Lung (tissue), 11 donors: ENCODE measurements at regions not wholly inside any gene's neighbourhood (a gene's known extent, or its start where the extent isn't known, plus 50 kb on each side); places are given as distances from the start of the nearest gene placed in this dataset.

ENCODE experiments used
- ATAC-seq: fragments of 200-7000 bp; cut with Tn5 transposase; one replicate; pipeline ENCODE4 v1.9.1; 2020; ENCODE audit warnings: moderate number of reproducible peaks; ENCODE audit not compliant: insufficient read depth, low FRiP score
- DNase-seq, 3 donors: peaks; one replicate each; pipeline ENCODE4 v3.0.0-alpha.2; 2013 to 2017
- H3K27ac ChIP-seq, 2 donors: one replicate each; pipeline ENCODE4 v1.5.1; 2013; ENCODE audit warnings: mild to moderate bottlenecking in 2 of 2, moderate library complexity in 2 of 2, control low read depth in 1 of 2, inconsistent platforms in 1 of 2, low read depth in 1 of 2, low read length in 1 of 2
- H3K27me3 ChIP-seq, 3 donors: one replicate each; pipeline ENCODE4 v1.5.1; 2013; ENCODE audit warnings: low read length in 2 of 3; ENCODE audit not compliant: control insufficient read depth in 3 of 3, insufficient read depth in 3 of 3
- H3K36me3 ChIP-seq, 4 donors: one replicate each; pipeline ENCODE4 v1.5.1; 2013; ENCODE audit warnings: low read length in 4 of 4, mild to moderate bottlenecking in 1 of 4, moderate library complexity in 1 of 4; ENCODE audit not compliant: control insufficient read depth in 4 of 4, insufficient read depth in 4 of 4
- H3K4me1 ChIP-seq, 5 donors: one replicate each; pipeline ENCODE4 v1.5.1; 2013; ENCODE audit warnings: low read length in 5 of 5, mild to moderate bottlenecking in 2 of 5, moderate library complexity in 1 of 5; ENCODE audit not compliant: control insufficient read depth in 5 of 5, insufficient read depth in 5 of 5
- H3K4me3 ChIP-seq: one replicate; pipeline ENCODE4 v1.5.1; 2013; ENCODE audit warnings: mild to moderate bottlenecking, control low read depth, moderate library complexity
- H3K9ac ChIP-seq, 2 donors: one replicate each; pipeline ENCODE4 v1.5.1; 2013; ENCODE audit warnings: low read length in 2 of 2, control low read depth in 1 of 2; ENCODE audit not compliant: insufficient read depth in 1 of 2
- H3K9me3 ChIP-seq, 4 donors: one replicate each; pipeline ENCODE4 v1.5.1; 2013; ENCODE audit warnings: low read length in 3 of 4, mild to moderate bottlenecking in 1 of 4, moderate library complexity in 1 of 4; ENCODE audit not compliant: control insufficient read depth in 4 of 4, insufficient read depth in 3 of 4
- CTCF ChIP-seq: IDR thresholded peaks from 2 replicates; pipeline ENCODE4 v1.5.1; 2012; ENCODE audit warnings: mild to moderate bottlenecking; ENCODE audit errors: control extremely low read depth, extremely low read depth
- WGBS, 2 donors: extraction: QIAGEN DNeasy Blood & Tissue Kit; methylation state at CpG; one replicate each; pipeline ENCODE4 v1.1.7; 2013; 5-methylcytosine and 5-hydroxymethylcytosine counted together
- donor health status: control.
- donor health status: control.
- donor health status: Bipolar disorder and iron deficiency.
- donor health status: healthy.
- donor health status: DM: yes; HTN: yes; CAD: no.

- H3K27ac ChIP-seq: peak overlapping the region in 1 of 2 donors; percentile 11
- H3K9me3 ChIP-seq: no peaks in the 10 kb centered on the region
- no peak overlapping the region for H3K9ac ChIP-seq
- H3K4me3 ChIP-seq: no peak overlapping the region
- ATAC-seq: peak; percentile 13
- 64 to 78% methylated on average over 11 of the region's 11 CpGs for WGBS, 2 donors
- no peak for TF ChIP-seq CTCF
- H3K36me3 ChIP-seq: no peaks in the 10 kb centered on the region
- no peaks in the 10 kb centered on the region for H3K27me3 ChIP-seq
- no peak for DNase-seq
- H3K4me1 ChIP-seq: peaks cover 0 to 9% (median 0%) of the 10 kb centered on the region in 5 donors
Measured at GRCh38 chr20:22810626-22811569, 224.2 kb upstream of the SSTR4 start.

- H3K9ac ChIP-seq: no peak overlapping the region
- WGBS, 2 donors: 37 to 57% methylated on average over 9 of the region's 9 CpGs
Measured at GRCh38 chr20:22814471-22815205, 220.5 kb upstream of the SSTR4 start.

DNA sequence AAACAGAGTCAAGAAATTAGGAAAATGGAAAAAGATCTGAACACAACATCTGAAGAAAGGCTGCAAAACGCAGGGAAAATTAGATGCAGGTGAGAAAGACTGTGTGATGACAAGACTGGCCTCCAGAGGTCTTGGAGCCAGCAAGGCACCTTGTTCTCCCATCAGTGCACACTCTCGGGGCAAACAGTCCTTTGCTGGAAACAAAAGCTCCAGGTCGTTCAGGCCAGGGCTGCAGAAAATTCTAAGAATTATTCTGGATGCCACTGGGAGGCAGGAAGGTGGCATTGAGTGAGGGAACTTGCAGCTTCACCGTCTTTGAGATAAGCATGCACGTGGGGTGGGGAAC is 219.9 kb upstream of the SSTR4 start:
- Histone ChIP-seq H3K27me3 (peaks cover 0 to 2% (median 0%) of the 10 kb centered on the region in 3 donors), H3K27ac (no peak overlapping the region), H3K4me1 (peaks cover 0 to 2% (median 0%) of the 10 kb centered on the region in 5 donors), H3K9ac (no peak overlapping the region), H3K4me3 (no peak overlapping the region), H3K36me3 (no peaks in the 10 kb centered on the region), H3K9me3 (no peaks in the 10 kb centered on the region)
- WGBS, 2 donors: 64 to 69% methylated on average over 5 of the region's 5 CpGs
- no peak for DNase-seq
- no peak for ATAC-seq
- TF ChIP-seq CTCF: no peak

More at GRCh38 chr20:22814471-22815205, 220.5 kb upstream of the SSTR4 start:
- no peak overlapping the region for H3K4me3 ChIP-seq
- no peak for ATAC-seq
- H3K9me3 ChIP-seq: no peaks in the 10 kb centered on the region
- no peak for TF ChIP-seq CTCF
- H3K27me3 ChIP-seq: peaks cover 0 to 2% (median 0%) of the 10 kb centered on the region in 3 donors
- H3K36me3 ChIP-seq: no peaks in the 10 kb centered on the region
- no peak for DNase-seq
- peaks cover 0 to 3% (median 0%) of the 10 kb centered on the region in 5 donors for H3K4me1 ChIP-seq
- no peak overlapping the region for H3K27ac ChIP-seq
